GM23338 (cell line): ENCODE measurements at regions not wholly inside any gene's neighbourhood (a gene's known extent, or its start where the extent isn't known, plus 50 kb on each side); places are given as distances from the start of the nearest gene placed in this dataset.
"Not testable (repeated sequence)": the region's sequence is repeated elsewhere in the genome, so short reads cannot be mapped to it uniquely, and the experiment has no call there.

Experiments used
- ATAC-seq: fragments of 200-7000 bp; cut with Tn5 transposase; 3 replicates; pipeline ENCODE4 v1.9.1; 2020
- DNase-seq: peaks from one replicate; pipeline ENCODE4 v3.0.0-alpha.2; 2015; ENCODE audit warnings: low spot score
- H2AFZ ChIP-seq: fragments of 200-600 bp; sonication (generic); 2 replicates; pipeline ENCODE4 v1.8.0; 2016; ENCODE audit warnings: antibody characterized with exemption, mild to moderate bottlenecking, moderate library complexity
- H3F3A ChIP-seq: fragments of 200-600 bp; sonication (generic); replicated peaks from 2 replicates; pipeline ENCODE4 v1.8.0; 2017; ENCODE audit warnings: antibody characterized with exemption, mixed run types, low read depth
- H3K27ac ChIP-seq: fragments of 200-600 bp; sonication (generic); 2 replicates; pipeline ENCODE4 v1.6.1; 2016; ENCODE audit warnings: low read depth
- H3K27me3 ChIP-seq: fragments of 200-600 bp; sonication (generic); 2 replicates; pipeline ENCODE4 v1.8.0; 2016; ENCODE audit warnings: mild to moderate bottlenecking, mixed run types, moderate library complexity; ENCODE audit not compliant: insufficient read depth
- H3K36me3 ChIP-seq: fragments of 200-600 bp; sonication (generic); 2 replicates; pipeline ENCODE4 v1.8.0; 2016; ENCODE audit warnings: mild to moderate bottlenecking; ENCODE audit not compliant: insufficient read depth
- H3K4me1 ChIP-seq: fragments of 200-600 bp; sonication (generic); 2 replicates; pipeline ENCODE4 v1.8.0; 2016; ENCODE audit warnings: mild to moderate bottlenecking, moderate library complexity; ENCODE audit not compliant: insufficient read depth
- H3K4me2 ChIP-seq: fragments of 200-600 bp; sonication (generic); 2 replicates; pipeline ENCODE4 v1.7.1; 2017; ENCODE audit warnings: mixed run types
- H3K4me3 ChIP-seq: fragments of 200-600 bp; sonication (generic); 2 replicates; pipeline ENCODE4 v1.6.1; 2016; ENCODE audit warnings: mixed run types
- H3K79me2 ChIP-seq: fragments of 200-600 bp; sonication (generic); replicated peaks from 2 replicates; pipeline ENCODE4 v1.8.0; 2017; ENCODE audit warnings: mild to moderate bottlenecking; ENCODE audit not compliant: insufficient read depth
- H3K9me2 ChIP-seq: fragments of 200-600 bp; sonication (generic); 2 replicates; pipeline ENCODE4 v1.8.0; 2017; ENCODE audit not compliant: insufficient read depth
- H4K20me1 ChIP-seq: fragments of 200-600 bp; sonication (generic); replicated peaks from 2 replicates; pipeline ENCODE4 v1.8.0; 2017; ENCODE audit warnings: mild to moderate bottlenecking; ENCODE audit not compliant: insufficient read depth
- H3K27ac Mint-ChIP-seq: 2 replicates; pipeline ENCODE4 v1.8.0; 2020; ENCODE audit warnings: inconsistent platforms, mild to moderate bottlenecking, moderate library complexity, mixed read lengths
- H3K27me3 Mint-ChIP-seq: 3 replicates; pipeline ENCODE4 v1.8.0; 2022; ENCODE audit warnings: low read depth, mild to moderate bottlenecking, moderate library complexity, mixed read lengths, inconsistent platforms; ENCODE audit not compliant: insufficient read depth, poor library complexity
- H3K36me3 Mint-ChIP-seq: 3 replicates; pipeline ENCODE4 v1.8.0; 2021; ENCODE audit warnings: low read depth, mild to moderate bottlenecking, inconsistent platforms, moderate library complexity, mixed read lengths
- H3K4me1 Mint-ChIP-seq: 3 replicates; pipeline ENCODE4 v1.8.0; 2020; ENCODE audit warnings: mild to moderate bottlenecking, inconsistent platforms, mixed read lengths
- H3K4me3 Mint-ChIP-seq: 3 replicates; pipeline ENCODE4 v1.8.0; 2021; ENCODE audit warnings: moderate library complexity, mild to moderate bottlenecking, inconsistent platforms, mixed read lengths
- H3K9me3 Mint-ChIP-seq: 3 replicates; pipeline ENCODE4 v1.8.0; 2020; ENCODE audit warnings: moderate library complexity, mild to moderate bottlenecking, inconsistent platforms, mixed read lengths

DNA sequence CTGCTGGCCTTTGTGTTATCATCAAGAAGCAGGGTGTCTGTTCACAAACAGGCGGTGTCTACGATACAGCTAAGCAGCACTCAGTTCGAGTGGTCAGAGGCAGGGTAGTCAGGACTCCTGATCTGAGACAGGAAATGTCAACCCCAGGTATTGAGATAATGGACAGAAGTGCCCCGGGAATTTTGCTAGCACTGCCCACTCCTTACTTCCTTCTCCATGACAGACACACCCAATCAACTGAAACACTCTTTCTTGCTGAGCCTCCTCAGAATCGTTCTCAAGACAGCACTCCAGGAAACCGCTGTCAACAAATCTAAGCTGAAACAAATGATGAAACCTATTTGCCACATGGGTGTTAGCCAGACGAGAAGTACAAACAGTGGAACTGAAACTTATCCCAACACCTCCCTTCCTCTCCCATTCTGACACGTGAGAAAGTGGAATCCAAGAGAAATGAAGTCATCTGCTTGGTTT is 109.3 kb downstream of the GTF2IRD2B start:
- not testable (repeated sequence) for H3F3A ChIP-seq, H3K27me3 ChIP-seq, H3K36me3 Mint-ChIP-seq, H3K9me2 ChIP-seq, H3K27ac Mint-ChIP-seq, H3K9me3 Mint-ChIP-seq, ATAC-seq, H3K4me2 ChIP-seq, H3K27ac ChIP-seq, H2AFZ ChIP-seq, H3K79me2 ChIP-seq, H3K27me3 Mint-ChIP-seq, H3K4me1 ChIP-seq, H3K4me3 Mint-ChIP-seq, H3K4me1 Mint-ChIP-seq, DNase-seq, H3K4me3 ChIP-seq, H3K36me3 ChIP-seq, H4K20me1 ChIP-seq

GRCh38 chr7:75205367-75206085 is 113.1 kb downstream of the GTF2IRD2B start:
- not testable (repeated sequence) for H3F3A ChIP-seq, H2AFZ ChIP-seq, H3K4me1 ChIP-seq, H3K27me3 ChIP-seq, H4K20me1 ChIP-seq, H3K4me1 Mint-ChIP-seq, H3K4me3 Mint-ChIP-seq, H3K27ac ChIP-seq, H3K27ac Mint-ChIP-seq, H3K9me2 ChIP-seq, H3K4me3 ChIP-seq, DNase-seq, H3K4me2 ChIP-seq, H3K79me2 ChIP-seq, H3K9me3 Mint-ChIP-seq, H3K27me3 Mint-ChIP-seq, H3K36me3 Mint-ChIP-seq, H3K36me3 ChIP-seq
- ATAC-seq, result peak; percentile 68

DNA sequence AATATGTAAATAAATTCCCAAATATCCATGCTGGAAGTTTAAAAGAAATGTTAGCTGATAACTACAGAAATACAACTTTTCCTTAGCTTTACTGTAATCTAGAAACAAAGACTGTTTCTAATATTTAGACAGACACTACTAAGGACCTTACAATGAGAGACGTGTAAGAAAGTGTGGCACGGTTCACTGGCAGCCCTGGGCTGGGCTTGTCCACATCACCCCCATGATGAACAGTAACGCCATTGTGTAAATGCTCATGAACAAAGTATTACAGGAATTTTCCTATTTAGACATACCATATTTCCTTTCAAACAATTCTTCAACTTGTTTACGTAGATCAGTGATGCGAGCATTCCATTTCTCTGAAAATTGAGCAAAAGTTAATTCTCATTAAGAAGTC is 123.1 kb downstream of the GTF2IRD2B start:
- H3K4me1 ChIP-seq, ATAC-seq: not testable (repeated sequence)

GRCh38 chr7:75216963-75217362 is 124.6 kb downstream of the GTF2IRD2B start:
- H3F3A ChIP-seq, H3K4me3 Mint-ChIP-seq, H3K27ac ChIP-seq, H3K36me3 Mint-ChIP-seq, H3K9me3 Mint-ChIP-seq, DNase-seq, H3K36me3 ChIP-seq, H3K27ac Mint-ChIP-seq, H3K4me3 ChIP-seq, H2AFZ ChIP-seq, H3K27me3 Mint-ChIP-seq, H3K4me2 ChIP-seq, H3K4me1 Mint-ChIP-seq, H3K27me3 ChIP-seq, H3K79me2 ChIP-seq, ATAC-seq, H3K9me2 ChIP-seq, H3K4me1 ChIP-seq, H4K20me1 ChIP-seq: not testable (repeated sequence)

More for the DNA sequence above, 123.1 kb downstream of the GTF2IRD2B start:
- H3K4me3 ChIP-seq, H4K20me1 ChIP-seq, H3K4me3 Mint-ChIP-seq, H3K4me1 Mint-ChIP-seq, H2AFZ ChIP-seq, H3K27ac ChIP-seq, H3K9me3 Mint-ChIP-seq, H3K4me2 ChIP-seq, H3F3A ChIP-seq, H3K27ac Mint-ChIP-seq, H3K36me3 Mint-ChIP-seq, H3K79me2 ChIP-seq, H3K27me3 Mint-ChIP-seq, DNase-seq, H3K36me3 ChIP-seq, H3K27me3 ChIP-seq, H3K9me2 ChIP-seq: not testable (repeated sequence)

GRCh38 chr7:75226102-75226501 is 133.7 kb downstream of the GTF2IRD2B start:
- not testable (repeated sequence) for H3K4me1 ChIP-seq, H3K9me3 Mint-ChIP-seq, H3K27me3 Mint-ChIP-seq, H2AFZ ChIP-seq, H3K27me3 ChIP-seq, DNase-seq, H3K36me3 ChIP-seq, H3K79me2 ChIP-seq, H3K9me2 ChIP-seq, H3K27ac ChIP-seq, H3K27ac Mint-ChIP-seq, H3K36me3 Mint-ChIP-seq, H4K20me1 ChIP-seq, ATAC-seq, H3K4me3 Mint-ChIP-seq, H3K4me3 ChIP-seq, H3K4me2 ChIP-seq, H3K4me1 Mint-ChIP-seq, H3F3A ChIP-seq

- not testable (repeated sequence) for H4K20me1 ChIP-seq, H3K4me2 ChIP-seq, H3K36me3 ChIP-seq, H3K27me3 ChIP-seq, H3K79me2 ChIP-seq, H3F3A ChIP-seq, H3K9me3 Mint-ChIP-seq, H3K4me3 Mint-ChIP-seq, H3K4me1 ChIP-seq, ATAC-seq, H3K9me2 ChIP-seq, H3K36me3 Mint-ChIP-seq, DNase-seq, H3K27me3 Mint-ChIP-seq, H3K27ac Mint-ChIP-seq, H3K27ac ChIP-seq, H3K4me3 ChIP-seq, H3K4me1 Mint-ChIP-seq, H2AFZ ChIP-seq
These were observed 137.2 kb downstream of the GTF2IRD2B start for GRCh38 chr7:75229558-75229957.

DNA sequence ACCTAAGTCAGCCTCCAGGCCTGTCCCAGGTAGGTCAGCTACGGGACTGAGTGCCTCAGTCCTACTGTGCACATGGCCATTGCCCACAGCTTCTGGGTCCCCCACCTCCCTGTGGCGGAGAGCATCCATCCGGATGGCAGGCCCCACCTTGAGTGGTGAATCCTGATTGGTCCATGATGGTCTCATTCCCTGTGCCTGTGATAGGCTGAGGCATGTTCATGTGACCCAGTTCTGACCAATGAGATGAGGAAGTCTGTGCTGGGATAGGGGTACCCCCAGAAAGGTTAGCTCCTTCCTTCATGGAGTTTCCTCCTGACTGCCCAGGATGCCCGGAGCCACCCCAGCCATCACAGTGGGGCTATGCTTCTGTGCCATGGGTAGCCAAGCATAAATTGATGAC is 138.2 kb downstream of the GTF2IRD2B start:
- H3K9me3 Mint-ChIP-seq, H3K9me2 ChIP-seq, H3K4me2 ChIP-seq, H3K36me3 ChIP-seq, H3K4me3 Mint-ChIP-seq, H3K27ac ChIP-seq, DNase-seq, H3K27ac Mint-ChIP-seq, H2AFZ ChIP-seq, H3K4me1 ChIP-seq, H3K4me3 ChIP-seq, H3K4me1 Mint-ChIP-seq, H3F3A ChIP-seq, H3K27me3 Mint-ChIP-seq, H3K79me2 ChIP-seq, H4K20me1 ChIP-seq, H3K36me3 Mint-ChIP-seq, H3K27me3 ChIP-seq: not testable (repeated sequence)
- peak; percentile 39 for ATAC-seq
